HG03457 (cell line): ENCODE measurements at regions not wholly inside any gene's neighbourhood (a gene's known extent, or its start where the extent isn't known, plus 50 kb on each side); places are given as distances from the start of the nearest gene placed in this dataset.
"Not testable (repeated sequence)": the region's sequence is repeated elsewhere in the genome, so short reads cannot be mapped to it uniquely, and the experiment has no call there.

Experiments used
- ATAC-seq: cut with Tn5 transposase; IDR thresholded peaks from one replicate; pipeline ENCODE4 v1.9.1; 2021; ENCODE audit warnings: moderate number of reproducible peaks; ENCODE audit not compliant: unreplicated experiment

DNA sequence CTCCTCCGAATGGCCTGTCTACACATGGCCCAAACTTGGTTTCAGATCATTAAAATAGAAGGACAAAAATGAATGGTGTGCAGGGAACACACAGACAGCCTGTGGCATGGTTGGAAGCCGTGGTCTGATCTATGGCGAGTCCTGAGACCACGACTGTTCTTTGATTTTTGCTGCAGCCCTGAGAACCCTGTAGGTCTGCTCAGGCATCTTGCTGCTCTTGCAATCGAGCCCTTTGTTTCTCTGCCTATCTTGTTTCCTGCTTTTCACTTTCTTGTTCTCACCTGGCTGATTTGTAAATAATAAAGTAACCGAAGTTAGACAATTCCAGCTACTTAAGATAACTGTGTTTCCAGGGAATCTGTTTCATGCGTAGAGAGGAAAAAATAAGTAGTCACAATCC is 54.1 kb upstream of the NBPF9 start:
- not testable (repeated sequence) for ATAC-seq

DNA sequence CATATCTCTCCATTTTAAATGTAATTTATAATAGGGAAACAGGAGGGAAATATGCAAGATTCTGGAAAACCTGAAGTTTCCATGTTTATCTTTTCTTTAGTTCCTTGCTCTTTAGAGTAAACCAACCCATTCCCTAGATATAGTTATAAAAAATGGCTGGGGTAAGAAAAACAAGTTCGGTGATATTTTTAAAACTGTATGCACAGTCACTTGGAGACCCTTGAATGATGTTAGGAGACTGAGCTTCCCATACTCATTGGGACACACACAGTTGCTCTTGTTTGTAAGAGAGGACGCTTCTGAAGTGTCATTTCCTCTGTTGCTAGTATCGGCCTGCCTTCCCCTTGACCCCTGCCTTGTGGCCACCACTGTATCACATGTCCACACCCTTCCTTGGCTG is 55.0 kb upstream of the NBPF9 start:
- ATAC-seq: not testable (repeated sequence)

DNA sequence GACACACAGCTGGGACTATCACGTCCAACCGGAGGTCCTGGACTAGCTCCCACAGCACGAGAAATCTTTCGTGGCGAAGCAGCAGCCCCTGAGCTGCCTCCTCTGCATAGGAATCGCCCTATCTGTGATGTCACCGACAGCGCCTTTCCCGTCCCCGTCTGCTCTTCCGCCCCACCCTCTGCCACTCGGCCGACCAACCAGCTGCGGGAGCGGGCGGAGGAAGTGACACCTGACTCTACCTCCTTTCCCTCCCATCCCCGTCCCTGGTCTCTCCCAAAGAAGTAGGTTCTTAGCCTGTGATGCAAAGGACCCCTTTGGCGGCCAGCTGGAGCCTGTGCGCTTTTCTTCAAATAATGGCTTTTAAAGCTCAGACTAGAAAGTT is 59.7 kb upstream of the NBPF9 start:
- peak; percentile 89 for ATAC-seq

DNA sequence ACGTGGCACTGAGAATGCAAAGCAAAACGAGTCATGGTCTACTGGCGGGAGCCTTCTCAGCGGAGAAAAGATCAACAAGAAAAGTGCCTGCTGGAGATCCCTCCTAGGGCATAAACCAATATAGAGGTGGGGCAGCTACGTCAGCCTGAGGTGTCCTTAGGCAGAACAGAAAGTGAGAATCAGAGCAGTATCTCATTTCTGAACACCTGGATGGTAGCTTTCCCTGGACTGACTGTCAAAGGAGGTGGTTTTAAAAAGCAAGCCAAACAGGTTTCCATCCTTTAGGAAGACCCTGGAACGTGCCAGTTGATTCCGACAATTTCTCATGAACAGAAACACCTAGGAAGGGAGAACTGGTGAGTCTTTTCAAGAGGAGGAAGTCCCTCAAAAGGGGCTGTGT is 71.4 kb upstream of the NBPF9 start:
- ATAC-seq: not testable (repeated sequence)

DNA sequence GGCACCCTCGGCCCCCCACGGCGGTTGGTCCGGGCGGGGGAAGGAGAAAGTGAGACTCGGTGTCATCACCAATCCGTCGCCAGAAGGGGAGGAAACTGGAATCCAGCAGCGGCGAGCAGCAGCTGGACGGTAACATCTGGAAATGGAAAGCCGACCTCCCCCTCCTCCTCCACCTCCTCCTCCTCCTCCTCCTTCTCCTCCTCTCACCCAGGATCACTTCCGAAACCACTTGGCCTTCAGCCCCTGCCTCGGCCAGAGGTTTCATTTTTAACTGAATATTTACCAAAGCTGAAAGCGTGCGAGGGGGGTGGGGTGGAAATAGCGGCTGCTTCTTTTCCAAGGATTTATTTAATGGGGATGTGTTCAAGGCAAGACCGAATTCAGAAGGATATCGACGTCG is 72.5 kb upstream of the NBPF9 start:
- ATAC-seq: not testable (repeated sequence)

DNA sequence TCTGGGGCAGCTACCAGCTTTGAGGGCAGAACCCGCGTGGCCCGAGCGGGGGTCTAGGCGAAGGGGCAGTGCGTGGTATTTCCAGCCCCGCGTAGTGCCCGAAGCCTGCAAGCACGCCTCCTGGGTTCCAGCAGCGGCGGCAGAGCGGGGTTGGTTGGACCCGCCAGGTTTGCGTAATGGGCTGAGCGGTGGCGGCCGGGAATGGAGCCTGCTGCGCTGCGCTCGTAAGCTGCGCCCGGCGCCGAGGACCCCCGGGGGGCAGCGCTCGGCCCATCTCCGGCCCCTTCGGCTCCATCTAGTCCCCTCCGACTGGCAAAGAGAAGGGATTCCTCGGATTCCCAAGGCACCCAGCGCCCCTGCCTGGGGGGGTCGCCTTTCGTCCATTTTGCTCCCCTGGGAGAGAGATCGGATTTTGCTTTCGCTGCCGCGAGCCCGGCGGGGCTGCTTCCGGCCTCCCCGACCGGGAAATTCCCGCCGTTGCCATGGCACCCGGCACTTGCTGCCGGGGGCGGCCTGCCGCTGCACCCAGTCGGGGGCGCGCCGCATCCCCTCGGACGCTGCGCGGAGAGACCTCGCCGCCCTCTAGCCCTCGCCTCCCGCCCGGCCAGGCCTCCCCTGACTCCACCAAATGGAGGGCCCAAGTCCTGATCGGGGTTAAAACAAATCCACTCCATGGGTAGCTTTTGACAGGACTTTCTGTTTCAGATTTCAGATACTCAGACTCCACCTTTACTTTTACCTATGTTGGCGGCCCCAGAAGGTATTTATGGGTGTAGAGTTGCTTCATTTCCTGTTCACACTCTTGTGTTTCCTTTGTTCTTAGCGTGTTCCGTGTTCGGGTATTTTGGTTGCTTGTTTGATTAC is 73.3 kb upstream of the NBPF9 start:
- not testable (repeated sequence) for ATAC-seq

DNA sequence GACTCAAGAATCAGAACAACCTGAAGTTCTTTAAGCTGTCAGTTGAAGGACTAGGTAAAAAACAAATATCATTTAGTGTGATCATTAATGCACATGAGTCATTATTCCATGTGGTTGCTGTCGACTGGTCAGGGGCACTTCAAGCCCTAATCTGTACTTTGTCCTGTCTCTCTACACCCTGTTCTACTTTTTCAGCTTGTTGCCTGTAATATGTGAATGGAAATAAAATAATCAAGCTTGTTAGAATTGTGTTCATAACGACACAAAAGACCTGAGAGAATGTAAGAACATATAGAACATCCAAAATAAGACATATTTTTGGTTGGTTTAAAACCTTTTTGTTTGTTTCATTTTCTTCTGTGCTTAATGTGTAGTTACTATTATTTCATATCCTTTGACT is 87.4 kb upstream of the NBPF9 start:
- not testable (repeated sequence) for ATAC-seq

DNA sequence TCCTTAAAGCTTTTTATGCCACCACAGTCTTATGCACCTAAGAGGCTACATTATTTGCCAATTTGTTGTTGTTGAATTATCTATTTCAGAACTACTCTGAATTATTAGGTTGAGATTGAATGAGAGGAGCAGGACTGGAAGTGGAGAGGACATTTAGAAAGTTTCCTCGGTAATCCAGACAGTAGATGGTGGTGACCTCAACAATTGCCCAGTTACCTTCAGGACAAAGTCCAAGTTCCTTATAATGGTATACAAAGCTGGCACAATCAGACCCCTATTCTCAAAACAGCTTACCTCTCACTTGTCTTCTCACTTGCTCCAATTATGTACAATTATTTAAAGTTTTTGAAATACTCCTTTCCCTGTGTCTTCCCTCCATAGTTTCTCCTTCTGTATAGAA is 93.3 kb upstream of the NBPF9 start:
- ATAC-seq: not testable (repeated sequence)

DNA sequence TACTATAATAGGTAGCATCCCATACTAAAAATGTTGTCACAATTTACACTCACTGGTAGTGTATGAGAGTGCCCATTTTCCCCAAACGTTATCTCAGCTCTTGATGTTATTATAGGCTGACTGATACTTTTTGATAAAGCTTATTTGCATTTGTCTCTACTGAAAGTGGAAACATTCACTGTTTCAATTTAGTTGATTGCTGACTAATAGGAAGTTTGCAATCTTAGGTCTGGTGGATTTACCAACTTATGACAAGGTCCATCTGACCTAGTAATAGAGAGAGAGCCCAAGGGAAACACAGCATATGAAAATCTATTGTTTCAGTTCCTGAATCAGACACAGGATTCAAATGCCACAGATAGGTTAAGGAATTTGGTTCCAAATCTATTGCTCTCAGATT is 97.2 kb upstream of the NBPF9 start:
- not testable (repeated sequence) for ATAC-seq

DNA sequence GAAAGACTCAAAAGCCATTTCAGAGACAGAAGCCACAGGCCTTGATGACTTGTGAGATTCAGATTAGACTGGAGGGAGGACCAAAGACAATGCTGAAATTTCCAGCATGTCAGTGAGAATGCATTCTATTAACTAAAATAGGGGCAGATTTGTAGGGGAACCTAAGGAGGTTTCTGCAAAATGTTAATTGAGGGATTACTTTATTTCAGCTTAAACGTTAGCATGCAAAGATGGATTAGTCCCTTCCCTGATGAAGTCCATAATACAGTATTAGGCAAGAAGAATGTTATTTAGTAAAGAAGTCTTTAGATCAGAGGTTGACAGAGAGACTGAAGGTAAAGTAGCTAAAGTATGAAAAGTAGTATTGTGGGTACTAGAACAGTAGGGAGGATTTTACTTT is 98.9 kb upstream of the NBPF9 start:
- ATAC-seq: not testable (repeated sequence)

DNA sequence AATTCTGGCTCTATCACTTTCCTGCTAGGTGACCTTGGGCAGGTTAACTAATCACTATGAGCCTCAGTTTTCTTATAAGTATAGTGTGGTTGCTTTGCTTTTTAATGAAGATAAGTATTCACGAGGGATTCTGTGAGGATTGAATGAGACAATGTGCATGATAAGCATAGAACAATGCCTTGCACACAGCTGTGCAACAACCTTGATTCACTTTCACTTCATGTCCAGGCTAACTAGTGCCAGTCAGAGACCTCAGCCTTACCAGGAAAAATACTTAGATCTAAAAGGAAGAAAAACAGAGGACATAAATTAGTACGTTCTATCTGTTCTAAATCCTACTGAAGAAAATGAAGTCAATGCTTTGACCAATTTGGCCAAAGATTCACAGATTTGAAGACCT is 101.0 kb upstream of the NBPF9 start:
- not testable (repeated sequence) for ATAC-seq

DNA sequence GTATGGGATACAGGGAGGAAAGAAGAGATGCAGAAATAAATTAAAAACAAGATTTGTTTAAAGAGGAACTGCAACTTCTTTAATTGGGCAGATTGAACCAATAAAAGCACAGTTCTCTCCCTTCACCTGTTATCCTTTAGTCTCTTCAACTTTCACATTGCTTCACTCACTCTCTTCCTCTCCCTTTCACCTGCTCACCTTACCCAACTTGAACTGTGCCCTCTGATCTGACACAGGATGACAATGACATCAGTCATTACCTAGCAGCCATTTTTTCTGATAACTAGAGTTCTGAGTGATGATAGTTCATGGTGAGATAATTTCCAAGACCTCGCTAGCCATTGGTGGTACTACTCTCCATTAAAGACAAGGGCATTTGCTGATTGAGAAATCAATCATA is 105.5 kb upstream of the NBPF9 start:
- not testable (repeated sequence) for ATAC-seq

DNA sequence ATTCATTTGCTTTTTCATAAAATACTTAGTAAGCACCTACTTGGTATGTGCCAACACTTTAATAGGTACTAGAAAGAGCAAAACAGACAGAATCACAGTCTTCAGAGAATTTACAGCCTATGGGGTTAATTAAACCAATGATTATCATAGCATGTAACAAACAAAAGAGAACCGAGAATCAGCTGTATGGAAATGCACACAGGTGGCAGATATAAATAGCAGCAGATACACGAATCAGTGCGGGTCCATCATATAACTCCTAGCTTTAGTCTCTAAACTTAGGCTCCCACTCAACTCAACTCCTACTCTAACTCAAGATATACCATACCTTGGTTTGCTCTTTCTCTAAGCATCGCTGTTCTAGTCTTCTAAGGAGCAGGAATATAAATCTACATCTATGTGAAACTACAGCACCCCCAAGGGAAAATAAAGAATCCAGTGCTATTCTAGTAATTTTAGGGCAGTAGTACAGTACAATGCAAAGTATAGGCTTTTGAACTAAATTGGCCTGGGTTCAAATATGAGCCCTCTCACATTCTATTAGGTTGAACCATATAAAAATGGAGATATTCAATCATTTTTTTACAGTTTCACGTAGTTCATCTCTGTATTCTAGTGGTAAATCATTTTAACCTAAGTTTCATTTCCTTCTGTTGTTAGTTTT is 108.5 kb upstream of the NBPF9 start:
- not testable (repeated sequence) for ATAC-seq

DNA sequence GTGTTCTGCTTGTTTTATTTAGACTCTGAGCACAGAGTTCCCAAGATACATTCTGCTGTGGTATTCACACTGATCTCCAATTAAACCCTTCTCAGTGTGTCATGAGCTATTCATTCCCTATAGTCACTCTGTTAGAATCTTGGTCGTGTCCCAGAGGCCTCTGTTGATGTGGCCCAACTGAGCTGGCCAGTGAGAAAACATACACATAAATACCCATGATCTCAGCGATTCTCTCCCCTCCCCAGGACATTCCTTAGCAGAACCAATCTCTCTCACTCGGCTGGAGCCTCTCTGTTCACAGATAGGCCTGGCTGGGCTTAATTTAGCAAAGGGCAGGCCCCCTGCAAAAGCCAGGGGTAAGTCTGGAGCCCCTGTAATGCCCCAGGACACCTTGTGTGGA is 109.6 kb upstream of the NBPF9 start:
- ATAC-seq: not testable (repeated sequence)

DNA sequence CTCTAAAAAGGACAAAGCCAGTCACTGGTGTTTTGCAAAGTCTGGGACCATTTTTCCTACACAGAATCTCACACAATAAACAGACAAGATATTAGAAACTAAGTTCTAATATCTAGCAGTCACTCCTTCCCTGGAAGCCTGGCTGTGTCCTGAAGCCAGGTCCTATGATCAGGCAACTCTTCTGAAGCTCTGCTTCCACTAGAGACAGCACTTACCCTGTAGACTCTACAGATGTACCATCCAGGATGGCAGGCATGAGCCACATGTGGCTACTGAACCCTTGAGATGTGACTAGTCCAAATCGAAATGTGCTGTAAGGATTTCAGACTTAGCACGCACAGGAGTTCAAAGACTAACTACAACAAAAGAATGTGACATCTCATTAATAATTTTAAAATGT is 110.3 kb upstream of the NBPF9 start:
- ATAC-seq: not testable (repeated sequence)

DNA sequence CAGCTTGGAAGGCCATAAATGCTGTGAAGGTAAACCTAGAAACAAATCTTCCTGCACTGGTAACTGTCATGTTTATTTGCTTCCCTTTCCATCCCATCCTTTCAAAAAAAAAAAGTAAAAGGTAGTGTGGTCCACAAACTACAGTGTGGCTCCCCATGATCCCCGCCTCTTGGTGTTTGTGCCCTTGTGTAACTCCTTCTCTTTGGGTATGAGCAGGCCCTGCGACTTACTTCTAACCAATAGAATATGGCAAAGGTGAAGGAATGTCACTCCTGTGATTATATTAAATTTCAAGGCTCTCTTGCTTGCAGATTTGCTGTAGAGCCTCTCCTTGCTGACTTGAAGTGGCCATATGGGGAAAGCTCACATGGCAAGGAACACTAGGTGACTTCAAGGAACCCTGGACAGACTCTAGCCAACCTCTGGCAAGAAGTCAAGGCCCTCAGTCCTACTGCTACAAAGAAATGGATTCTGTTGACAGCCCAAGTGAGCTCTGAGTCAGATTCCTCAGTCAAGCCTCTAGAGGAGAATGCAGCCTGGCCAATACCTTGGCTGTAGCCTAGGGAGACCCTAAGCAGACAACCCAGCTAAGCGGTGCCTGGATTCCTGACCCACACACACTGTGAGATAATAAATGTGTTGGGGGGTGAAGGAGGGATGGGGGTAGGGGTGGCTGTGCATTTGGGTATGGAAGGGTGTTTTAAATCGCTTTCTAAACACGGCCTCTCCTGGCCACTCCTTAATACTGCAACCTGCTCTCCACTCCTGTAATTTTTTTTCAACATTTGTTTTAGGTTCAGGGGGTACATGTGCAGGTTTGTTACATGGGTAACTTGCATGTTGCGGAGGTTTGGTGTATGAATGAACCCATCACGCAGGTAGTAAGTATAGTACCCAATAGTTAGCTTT is 115.0 kb upstream of the NBPF9 start:
- ATAC-seq: not testable (repeated sequence)

DNA sequence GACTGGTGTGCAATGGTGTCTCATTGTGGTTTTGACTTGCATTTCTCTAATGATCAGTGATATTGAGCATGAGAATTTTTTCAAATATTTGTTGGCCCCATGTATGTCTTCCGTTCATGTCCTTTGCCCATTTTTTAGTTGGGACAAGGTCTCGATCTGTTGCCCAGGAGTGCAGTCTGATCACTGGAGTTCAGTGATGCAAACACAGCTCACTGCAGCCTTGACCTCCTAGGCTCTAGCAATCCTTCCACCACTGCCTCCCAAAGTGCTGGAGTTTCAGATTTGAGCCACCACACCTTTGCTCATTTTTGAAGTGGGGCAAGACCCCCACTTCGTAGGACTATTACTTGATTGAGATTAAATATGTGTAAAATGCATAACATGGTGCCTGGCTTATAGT is 116.2 kb upstream of the NBPF9 start:
- ATAC-seq: not testable (repeated sequence)

DNA sequence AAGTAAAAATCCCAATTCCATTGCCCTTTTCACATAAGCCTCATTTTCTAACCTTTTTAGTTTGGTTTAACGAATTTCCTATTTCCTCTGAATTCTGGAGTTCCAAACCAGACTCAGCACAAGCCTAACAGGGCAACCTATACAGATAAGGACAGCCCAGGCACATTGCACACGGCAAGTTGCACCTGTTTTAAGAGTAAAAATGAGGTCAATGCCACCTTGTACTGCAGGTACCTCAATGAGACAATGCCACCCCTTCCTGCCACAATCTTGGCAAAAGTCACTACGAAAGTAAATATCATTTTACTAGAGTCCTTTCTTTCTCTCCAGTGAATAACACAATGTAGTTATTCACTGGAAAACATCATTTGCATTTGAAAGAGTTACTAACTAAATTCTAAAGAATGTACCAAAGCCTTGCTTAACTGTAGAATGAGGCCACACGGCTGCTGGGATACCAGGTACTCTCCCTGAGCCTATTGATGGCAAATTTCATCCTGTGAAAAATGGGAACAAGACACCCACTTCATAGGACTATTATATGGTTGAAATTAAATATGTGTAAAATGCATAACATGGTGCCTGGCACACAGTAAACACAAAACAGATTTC is 117.2 kb upstream of the NBPF9 start:
- not testable (repeated sequence) for ATAC-seq

DNA sequence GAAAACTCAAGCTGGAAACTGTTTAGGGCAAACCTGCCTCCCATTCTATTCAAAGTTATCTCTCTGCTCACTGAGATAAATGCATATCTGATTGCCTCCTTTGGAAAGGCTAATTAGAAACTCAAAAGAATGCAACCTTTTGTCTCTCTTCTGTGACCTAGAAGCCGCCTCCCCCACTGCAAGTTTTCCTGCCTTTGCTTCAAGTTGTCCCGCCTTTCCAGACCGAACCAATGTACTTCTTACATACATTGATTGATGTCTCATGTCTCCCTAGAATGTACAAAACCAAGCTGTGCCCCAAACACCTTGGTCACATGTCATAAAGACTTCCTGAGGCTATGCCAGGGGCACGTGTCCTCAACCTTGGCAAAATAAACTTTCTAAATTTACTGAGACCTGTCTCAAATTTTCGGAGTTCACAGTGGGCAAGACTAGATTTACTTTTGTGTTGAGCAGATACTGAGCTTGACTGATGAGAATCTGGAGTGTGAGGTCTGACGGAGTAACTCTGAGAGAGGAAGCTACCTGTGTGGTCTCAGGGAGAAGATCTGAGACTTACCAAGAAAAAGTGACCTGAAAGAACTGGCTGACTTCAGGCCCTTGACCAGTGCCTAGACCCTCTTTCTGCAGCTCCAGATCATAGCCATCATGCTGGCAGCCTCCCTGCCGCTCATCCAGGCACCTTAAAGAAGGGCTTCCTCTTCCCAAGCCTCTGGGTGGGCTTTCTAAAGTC is 124.7 kb upstream of the NBPF9 start:
- ATAC-seq: not testable (repeated sequence)
